ENCODE measurements at regions not wholly inside any gene's neighbourhood (a gene's known extent, or its start where the extent isn't known, plus 50 kb on each side); places are given as distances from the start of the nearest gene placed in this dataset.

- TF ChIP-seq EZH2 (IDR thresholded peaks at IDR 0.05; ENCODE audit: insufficient read depth, poor library complexity, severe bottlenecking), result no peak
- no peak for TF ChIP-seq EZH2phosphoT487 (IDR thresholded peaks at IDR 0.05; ENCODE audit: insufficient read depth, low read depth)
Measured at GRCh38 chr12:124418791-124419190, 123.9 kb downstream of the RFLNA start.

All from GM23248 (cell line).